ENCODE measurements at regions not wholly inside any gene's neighbourhood (a gene's known extent, or its start where the extent isn't known, plus 50 kb on each side); places are given as distances from the start of the nearest gene placed in this dataset.

- TF ChIP-seq SRF (IDR thresholded peaks at IDR 0.05; ENCODE audit: low read depth, low read length) (no peak), TAF1 (IDR thresholded peaks at IDR 0.05; ENCODE audit: low read depth, low read length) (no peak), CHD1 (IDR thresholded peaks at IDR 0.05; ENCODE audit: low read depth, low read length) (no peak), SP1 (IDR thresholded peaks at IDR 0.05; ENCODE audit: low read depth, low read length) (no peak), EP300 (IDR thresholded peaks at IDR 0.05; ENCODE audit: borderline replicate concordance in 1 of 2, low read depth in 2 of 2, low read length in 2 of 2) (no peak), CTCF (IDR thresholded peaks at IDR 0.05; ENCODE audit: control extremely low read depth in 1 of 3, insufficient read depth in 1 of 3, low read depth in 1 of 3, low read length in 3 of 3) (no peak), POLR2AphosphoS5 (IDR thresholded peaks at IDR 0.05; ENCODE audit: low read depth, low read length) (no peak), POLR2A (IDR thresholded peaks at IDR 0.05; ENCODE audit: control extremely low read depth in 1 of 2, low read depth in 2 of 2, low read length in 2 of 2) (no peak), USF2 (IDR thresholded peaks at IDR 0.05; ENCODE audit: low read length) (no peak), ATF3 (IDR thresholded peaks at IDR 0.05; ENCODE audit: insufficient read depth, low read depth, low read length) (no peak), TCF12 (IDR thresholded peaks at IDR 0.05; ENCODE audit: low read depth, low read length) (no peak)
Measured at GRCh38 chr11:129308241-129308865, 67.3 kb upstream of the BARX2 start.

All from H1 (cell line).